Endothelial cell of umbilical vein (primary cell): ENCODE measurements at regions not wholly inside any gene's neighbourhood (a gene's known extent, or its start where the extent isn't known, plus 50 kb on each side); places are given as distances from the start of the nearest gene placed in this dataset.
"Not testable (repeated sequence)": the region's sequence is repeated elsewhere in the genome, so short reads cannot be mapped to it uniquely, and the experiment has no call there.

Experiments used
- CTCF ChIP-seq, 2 donors: IDR thresholded peaks; 1 replicate in 1 of 2; 2 replicates in 1 of 2; pipeline ENCODE4 v1.5.1; 2011; ENCODE audit warnings: low read length in 2 of 2, mild to moderate bottlenecking in 2 of 2, moderate library complexity in 2 of 2, control low read depth in 1 of 2, inconsistent platforms in 1 of 2, low read depth in 1 of 2; ENCODE audit not compliant: insufficient read depth in 1 of 2; ENCODE audit errors: extremely low read depth in 1 of 2
- FOS ChIP-seq: IDR thresholded peaks from 2 replicates; pipeline ENCODE4 v1.6.1; 2011; ENCODE audit warnings: mild to moderate bottlenecking, low read length, moderate library complexity, borderline replicate concordance; ENCODE audit not compliant: insufficient read depth
- MAX ChIP-seq: IDR thresholded peaks from 2 replicates; pipeline ENCODE4 v1.6.1; 2011; ENCODE audit not compliant: insufficient read depth, insufficient read length
- POLR2A ChIP-seq: IDR thresholded peaks from 2 replicates; pipeline ENCODE4 v1.6.1; 2012; ENCODE audit warnings: low read depth, mild to moderate bottlenecking, control low read depth, low read length
- POLR2AphosphoS5 ChIP-seq: IDR thresholded peaks from 2 replicates; pipeline ENCODE4 v1.6.1; 2012; ENCODE audit warnings: low read depth, mild to moderate bottlenecking, control low read depth, low read length, moderate library complexity; ENCODE audit not compliant: insufficient read depth

GRCh38 chr4:128672596-128672995 is 136.9 kb upstream of the JADE1 start:
- not testable (repeated sequence) for TF ChIP-seq POLR2A; FOS; CTCF (IDR thresholded peaks at IDR 0.05; ENCODE audit: extremely low read depth in 1 of 2, insufficient read depth in 1 of 2, low read depth in 1 of 2, low read length in 2 of 2); POLR2AphosphoS5; MAX
